HG03175 (cell line): ENCODE measurements at regions not wholly inside any gene's neighbourhood (a gene's known extent, or its start where the extent isn't known, plus 50 kb on each side); places are given as distances from the start of the nearest gene placed in this dataset.
"Not testable (repeated sequence)": the region's sequence is repeated elsewhere in the genome, so short reads cannot be mapped to it uniquely, and the experiment has no call there.

Source experiments
- ATAC-seq: cut with Tn5 transposase; IDR thresholded peaks from one replicate; pipeline ENCODE4 v1.9.1; 2021; ENCODE audit warnings: mild to moderate bottlenecking, moderate library complexity; ENCODE audit not compliant: unreplicated experiment

DNA sequence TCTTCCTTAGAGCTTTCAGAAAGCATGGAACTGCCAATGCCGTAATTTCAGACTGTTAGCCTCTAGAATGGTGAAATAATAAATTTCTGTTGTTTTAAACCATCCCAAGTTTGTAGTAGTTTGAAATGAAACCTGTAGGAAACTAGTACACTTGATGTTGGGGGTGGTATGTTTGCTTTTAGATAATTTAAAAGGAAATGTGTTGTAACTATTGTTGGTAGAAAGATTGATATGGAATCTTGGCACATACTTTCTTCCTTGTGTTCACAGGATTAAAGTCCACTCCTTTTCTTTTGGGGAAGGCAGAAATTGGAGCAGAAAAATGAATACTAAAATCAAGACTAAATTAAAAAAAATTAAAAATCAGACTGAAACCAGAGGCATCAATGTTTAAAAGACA, 66.0 kb upstream of the ARRDC3 start:
- ATAC-seq: no peak

DNA sequence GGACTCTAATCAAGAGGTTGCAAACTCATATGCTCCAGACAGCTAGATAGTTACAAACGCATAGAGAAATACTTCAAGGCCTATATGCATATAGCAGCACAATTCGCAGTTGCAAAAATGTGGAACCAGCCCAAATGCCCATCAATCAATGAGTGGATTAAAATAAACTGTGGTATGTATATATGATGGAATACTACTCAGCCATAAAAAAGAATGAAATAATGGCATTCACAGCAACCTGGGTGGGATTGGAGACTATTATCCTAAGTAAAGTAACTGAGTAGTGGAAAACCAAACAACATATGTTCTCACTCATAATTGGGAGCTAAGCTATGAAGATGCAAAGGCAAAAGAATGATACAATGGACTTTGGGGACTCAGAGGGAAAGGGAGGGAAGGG, 65.0 kb upstream of the ARRDC3 start:
- ATAC-seq: not testable (repeated sequence)

DNA sequence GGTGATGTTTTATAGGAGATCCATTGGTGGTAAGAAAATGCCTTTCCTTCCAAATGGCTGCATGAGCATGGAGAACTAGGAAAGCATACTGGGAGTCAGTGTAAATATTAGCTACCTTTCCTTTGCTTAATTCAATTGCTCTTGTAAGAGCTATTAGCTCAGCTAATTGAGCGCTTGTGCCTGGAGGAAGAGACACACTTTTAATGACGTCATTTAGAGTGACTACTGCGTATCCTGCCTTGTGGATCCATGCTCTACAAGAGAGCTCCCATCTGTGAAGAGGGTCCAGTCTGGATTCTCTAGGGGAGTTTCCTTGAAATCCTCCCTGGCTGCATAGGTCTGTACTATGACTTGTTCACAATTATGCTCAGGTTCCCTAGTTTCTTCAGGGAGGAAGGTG, 63.8 kb upstream of the ARRDC3 start:
- not testable (repeated sequence) for ATAC-seq

DNA sequence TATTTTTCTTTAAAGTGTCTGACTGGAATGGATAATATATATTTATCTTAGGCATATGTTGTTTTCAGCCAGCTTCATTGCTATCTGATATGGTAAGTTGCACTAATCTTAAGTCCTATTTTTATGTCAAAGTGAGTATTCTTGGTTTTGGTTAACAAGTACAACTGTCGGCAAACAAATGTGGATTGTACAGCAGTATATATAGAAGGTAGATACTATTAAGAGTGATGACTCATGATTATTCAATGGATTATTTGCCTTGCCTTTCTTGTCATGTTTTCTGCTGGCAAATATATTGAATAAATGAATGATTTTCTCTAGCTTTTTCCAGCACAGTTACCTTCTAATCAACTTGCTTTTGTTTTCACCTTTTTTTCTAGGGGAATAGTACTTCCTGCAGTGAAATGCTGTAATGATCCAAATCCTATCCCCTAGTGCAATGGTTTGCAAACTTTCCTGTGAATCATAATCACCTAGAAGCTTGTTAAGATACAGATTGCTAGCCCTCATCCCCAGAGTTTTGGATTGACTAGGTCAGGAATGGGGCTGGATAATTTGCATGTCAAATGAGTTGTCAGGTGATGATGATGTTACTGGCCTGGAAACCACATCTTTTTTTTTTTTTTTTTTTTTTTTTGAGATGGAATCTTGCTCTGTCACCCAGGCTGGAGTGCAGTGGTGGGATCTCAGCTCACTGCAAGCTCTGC, 60.8 kb upstream of the ARRDC3 start:
- ATAC-seq: no peak

DNA sequence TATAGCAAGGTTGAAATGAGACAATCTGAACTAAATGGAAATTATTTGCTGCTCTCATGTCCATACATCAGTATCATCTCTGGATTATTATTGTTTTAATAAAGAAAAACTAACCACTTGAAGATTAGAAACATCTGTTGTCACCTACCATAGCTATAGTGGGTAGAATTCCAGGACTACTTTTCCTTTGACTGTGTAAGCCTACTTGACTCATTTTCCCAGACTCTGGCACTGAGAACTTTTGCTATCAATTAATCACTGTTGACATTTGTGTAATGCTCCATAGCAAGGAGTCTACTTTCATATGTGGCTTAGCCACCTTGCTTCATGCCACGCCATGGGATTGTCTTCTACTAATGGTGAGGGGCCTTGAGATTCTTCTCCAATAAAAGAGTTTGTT, 59.9 kb upstream of the ARRDC3 start:
- no peak for ATAC-seq

GRCh38 chr5:91441082-91441481, 58.0 kb upstream of the ARRDC3 start:
- no peak for ATAC-seq

DNA sequence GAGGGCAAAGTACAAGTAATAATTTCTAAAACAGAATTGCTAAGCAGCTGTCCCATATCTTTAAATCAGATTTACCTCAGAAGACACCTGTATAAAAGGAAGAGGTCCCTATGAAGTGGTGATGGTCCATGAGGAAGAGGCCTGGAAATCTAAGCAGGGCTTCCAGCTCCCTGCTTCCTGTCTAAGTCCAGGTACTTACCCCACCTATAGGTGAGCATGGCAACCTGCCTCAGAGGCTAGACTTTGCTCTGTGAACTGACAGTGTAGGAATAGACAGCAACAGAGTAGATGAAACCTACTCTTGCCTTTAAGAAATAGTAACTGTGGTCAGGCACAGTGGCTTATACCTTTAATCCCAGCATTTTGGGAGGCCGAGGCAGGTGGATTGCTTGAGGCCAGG, 55.8 kb upstream of the ARRDC3 start:
- ATAC-seq: no peak

DNA sequence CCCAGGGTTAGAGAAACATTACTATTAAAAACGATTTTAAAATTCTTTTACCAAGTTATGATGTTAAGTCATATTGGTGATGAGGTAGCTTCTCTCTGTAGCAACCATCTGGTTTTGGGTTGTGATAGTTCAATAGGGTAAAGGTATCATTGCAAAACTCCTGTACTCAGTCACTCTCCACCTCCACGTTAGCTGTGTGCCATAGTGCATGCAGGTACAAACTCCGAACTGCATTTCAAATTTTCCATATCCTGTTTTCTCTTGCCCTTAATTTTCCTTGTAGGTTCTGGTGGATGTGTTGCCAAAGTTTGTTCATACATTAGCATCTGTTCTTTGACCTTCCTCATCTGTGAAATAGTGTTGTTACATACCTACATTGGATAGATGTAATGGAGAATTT, 53.1 kb upstream of the ARRDC3 start:
- no peak for ATAC-seq

DNA sequence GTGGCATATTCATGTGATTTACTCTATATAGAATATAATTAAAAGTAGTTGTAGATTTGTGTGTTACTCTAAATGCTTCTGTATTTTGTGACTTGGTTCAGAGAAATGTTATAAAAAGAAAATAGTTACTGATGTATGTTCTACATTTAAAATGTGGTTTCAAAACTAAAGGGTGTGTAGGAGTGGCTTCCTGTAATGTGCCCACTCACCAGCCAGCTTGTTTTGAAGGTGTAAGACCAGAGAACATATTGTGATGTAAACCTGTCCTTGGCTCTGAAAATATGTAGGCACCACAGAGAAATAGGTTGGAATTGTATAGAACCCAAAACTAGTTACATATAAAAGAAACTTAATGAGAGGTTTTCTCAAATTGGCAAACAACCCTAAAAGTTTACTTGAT, 51.2 kb upstream of the ARRDC3 start:
- peak; percentile 57 for ATAC-seq

- no peak for ATAC-seq
Measured at GRCh38 chr5:91433861-91434260, 50.7 kb upstream of the ARRDC3 start.
